ENCODE measurements at regions not wholly inside any gene's neighbourhood (a gene's known extent, or its start where the extent isn't known, plus 50 kb on each side); places are given as distances from the start of the nearest gene placed in this dataset.

DNA sequence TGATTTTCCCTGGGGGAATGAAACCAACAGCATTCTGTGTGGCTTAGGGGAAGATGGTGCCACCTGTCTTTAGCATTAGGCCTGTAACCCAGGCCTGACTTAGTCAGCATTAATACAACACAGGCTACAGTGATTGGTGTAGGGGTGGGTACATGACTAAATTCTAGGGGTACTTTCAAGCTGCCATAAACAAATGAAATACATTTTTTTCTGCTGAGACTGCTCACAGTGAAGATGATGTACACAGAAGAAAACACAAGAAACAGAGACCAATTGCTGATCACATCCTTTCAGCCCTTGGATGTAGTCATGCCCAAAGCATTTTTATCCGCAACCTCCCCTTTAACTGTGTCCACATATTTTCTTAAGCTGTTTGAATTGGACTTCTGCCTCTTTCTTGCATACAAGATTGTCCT lies 527.2 kb downstream of the KCTD16 start:
- TF ChIP-seq, protein P1, sequence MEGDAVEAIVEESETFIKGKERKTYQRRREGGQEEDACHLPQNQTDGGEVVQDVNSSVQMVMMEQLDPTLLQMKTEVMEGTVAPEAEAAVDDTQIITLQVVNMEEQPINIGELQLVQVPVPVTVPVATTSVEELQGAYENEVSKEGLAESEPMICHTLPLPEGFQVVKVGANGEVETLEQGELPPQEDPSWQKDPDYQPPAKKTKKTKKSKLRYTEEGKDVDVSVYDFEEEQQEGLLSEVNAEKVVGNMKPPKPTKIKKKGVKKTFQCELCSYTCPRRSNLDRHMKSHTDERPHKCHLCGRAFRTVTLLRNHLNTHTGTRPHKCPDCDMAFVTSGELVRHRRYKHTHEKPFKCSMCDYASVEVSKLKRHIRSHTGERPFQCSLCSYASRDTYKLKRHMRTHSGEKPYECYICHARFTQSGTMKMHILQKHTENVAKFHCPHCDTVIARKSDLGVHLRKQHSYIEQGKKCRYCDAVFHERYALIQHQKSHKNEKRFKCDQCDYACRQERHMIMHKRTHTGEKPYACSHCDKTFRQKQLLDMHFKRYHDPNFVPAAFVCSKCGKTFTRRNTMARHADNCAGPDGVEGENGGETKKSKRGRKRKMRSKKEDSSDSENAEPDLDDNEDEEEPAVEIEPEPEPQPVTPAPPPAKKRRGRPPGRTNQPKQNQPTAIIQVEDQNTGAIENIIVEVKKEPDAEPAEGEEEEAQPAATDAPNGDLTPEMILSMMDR (IDR thresholded peaks at IDR 0.05) = no peak
- TF ChIP-seq POLR2A (IDR thresholded peaks at IDR 0.05) = no peak

All from esophagus squamous epithelium (tissue), 4 donors.